HepG2 (cell line): ENCODE measurements at regions not wholly inside any gene's neighbourhood (a gene's known extent, or its start where the extent isn't known, plus 50 kb on each side); places are given as distances from the start of the nearest gene placed in this dataset.
A peak's percentile ranks its signal among the peaks of the same experiment; 100 is the strongest.

Source experiments
- ATAC-seq: fragments of 200-7000 bp; cut with Tn5 transposase; 3 replicates; pipeline ENCODE4 v1.9.1; 2020; ENCODE audit warnings: mild to moderate bottlenecking, moderate library complexity
- BruUV-seq: library from RNA; stranded (reverse); fragments of 400-500 nt; replicated peaks from 2 replicates; lab custom pipeline; 2021; lab: Mats Ljungman, UMichigan
- CTCF ChIA-PET: fragments of 300-600 bp; formaldehyde crosslinking; extraction: SDS; loops from one replicate; lab custom pipeline; 2021; ENCODE audit warnings: low total read pairs, inconsistent platforms, low intra/inter-chr PET ratio; lab: Yijun Ruan, JAX
- POLR2A ChIA-PET: fragments of 350-600 bp; sonication (Branson Sonifier 250); formaldehyde crosslinking; loops from one replicate; lab custom pipeline; 2020; ENCODE audit warnings: antibody characterized with exemption, inconsistent platforms; lab: Yijun Ruan, JAX
- DNase-seq: peaks from one replicate; pipeline ENCODE4 v3.0.0-alpha.2; 2015; ENCODE audit warnings: low spot score
- FAIRE-seq: peaks from 3 replicates; lab custom pipeline; 2011; peaks lifted over from hg19 to GRCh38; lab: Jason Lieb, UNC
- H2AFZ ChIP-seq: one replicate; pipeline ENCODE4 v1.6.1; 2011; ENCODE audit warnings: low read length, inconsistent platforms
- H3K27ac ChIP-seq: fragments of 300-600 bp; 3 replicates; pipeline ENCODE4 v1.8.0; 2011; ENCODE audit warnings: mixed run types, mild to moderate bottlenecking, mixed read lengths, low read length, inconsistent platforms; ENCODE audit not compliant: insufficient read depth; ENCODE audit errors: extremely low read length
- H3K27me3 ChIP-seq, 2 experiments: fragments of 200-600 bp in 1 of 2; 2 replicates in 1 of 2; 3 replicates in 1 of 2; pipeline versions ENCODE4 v1.6.0 to v1.8.0; 2011; ENCODE audit warnings: low read length in 2 of 2, mild to moderate bottlenecking in 2 of 2, moderate library complexity in 2 of 2, inconsistent platforms in 1 of 2; ENCODE audit not compliant: insufficient read depth in 2 of 2, control insufficient read depth in 1 of 2
- H3K36me3 ChIP-seq, 2 experiments: fragments of 200-600 bp in 1 of 2; replicated peaks in 1 of 2; 2 replicates in 1 of 2; 3 replicates in 1 of 2; pipeline versions ENCODE4 v1.5.1 to v1.8.0; 2011; ENCODE audit warnings: low read length in 2 of 2, inconsistent platforms in 1 of 2; ENCODE audit not compliant: insufficient read depth in 2 of 2, control insufficient read depth in 1 of 2
- H3K4me1 ChIP-seq: 2 replicates; pipeline ENCODE4 v1.5.1; 2012; ENCODE audit warnings: low read length, inconsistent platforms; ENCODE audit not compliant: insufficient read depth
- H3K4me2 ChIP-seq: 2 replicates; pipeline ENCODE4 v1.6.0; 2011; ENCODE audit warnings: low read depth, low read length, inconsistent platforms
- H3K4me3 ChIP-seq, 3 experiments: fragments of 200-600 bp in 1 of 3; sonication (generic), shearing (Covaris generic) in 1 of 3; replicated peaks in 1 of 3; 2 replicates each; pipeline ENCODE4 v1.5.1; 2011 to 2016; ENCODE audit warnings: low read length in 3 of 3, inconsistent platforms in 2 of 3, low read depth in 2 of 3, mild to moderate bottlenecking in 2 of 3, control low read depth in 1 of 3, mixed read lengths in 1 of 3; ENCODE audit not compliant: insufficient read depth in 1 of 3
- H3K79me2 ChIP-seq: one replicate; pipeline ENCODE4 v1.6.1; 2011; ENCODE audit warnings: low read length, inconsistent platforms; ENCODE audit not compliant: insufficient read depth
- H3K9ac ChIP-seq: 2 replicates; pipeline ENCODE4 v1.6.0; 2011; ENCODE audit warnings: mild to moderate bottlenecking, low read depth, low read length, inconsistent platforms; ENCODE audit not compliant: insufficient read depth
- H3K9me3 ChIP-seq: 2 replicates; pipeline ENCODE4 v1.5.1; 2012; ENCODE audit warnings: mild to moderate bottlenecking, low read length
- H4K20me1 ChIP-seq: 2 replicates; pipeline ENCODE4 v1.6.0; 2011; ENCODE audit warnings: inconsistent platforms, mild to moderate bottlenecking, low read length, moderate library complexity; ENCODE audit not compliant: insufficient read depth
- ATF7 ChIP-seq, 2 experiments: fragments of 450-650 bp in 1 of 2; sonication (generic) in 1 of 2; formaldehyde crosslinking in 1 of 2; IDR thresholded peaks; 2 replicates each; pipeline versions ENCODE4 v1.4.0 to v1.6.1; 2016 to 2020; ENCODE audit warnings: antibody characterized with exemption in 1 of 2, mild to moderate bottlenecking in 1 of 2, missing genetic modification reagents in 1 of 2
- ELF1 ChIP-seq: sonication (generic); formaldehyde crosslinking; IDR thresholded peaks from 2 replicates; pipeline ENCODE4 v1.4.0; 2020; ENCODE audit warnings: missing genetic modification reagents
- FLYWCH1 ChIP-seq: sonication (generic); formaldehyde crosslinking; IDR thresholded peaks from 2 replicates; pipeline ENCODE4 v1.8.1; 2023; ENCODE audit warnings: mild to moderate bottlenecking, missing genetic modification reagents
- IKZF4 ChIP-seq: sonication (generic); formaldehyde crosslinking; IDR thresholded peaks from 2 replicates; pipeline ENCODE4 v1.5.1; 2020; ENCODE audit warnings: borderline replicate concordance, mild to moderate bottlenecking, low read depth, missing genetic modification reagents; ENCODE audit errors: not compliant biosample characterization
- KAT8 ChIP-seq: IDR thresholded peaks from 2 replicates; pipeline ENCODE4 v1.6.1; 2016; ENCODE audit warnings: missing genetic modification reagents, missing compliant biosample characterization
- MEIS2 ChIP-seq: sonication (generic); formaldehyde crosslinking; IDR thresholded peaks from 2 replicates; pipeline ENCODE4 v1.9.0; 2021; ENCODE audit warnings: mild to moderate bottlenecking, missing genetic modification reagents
- PHB2 ChIP-seq: fragments of 450-650 bp; IDR thresholded peaks from 2 replicates; pipeline ENCODE4 v1.6.1; 2018; ENCODE audit not compliant: partially characterized antibody
- SAFB2 ChIP-seq: sonication (generic); formaldehyde crosslinking; IDR thresholded peaks from 2 replicates; pipeline ENCODE4 v1.5.1; 2020; ENCODE audit warnings: missing genetic modification reagents, low read depth, mild to moderate bottlenecking, borderline replicate concordance
- SUZ12 ChIP-seq: fragments of 150-350 bp; IDR thresholded peaks from 2 replicates; pipeline ENCODE4 v1.6.1; 2014; ENCODE audit warnings: low read depth, low read length
- ZFP37 ChIP-seq: sonication (generic); formaldehyde crosslinking; IDR thresholded peaks from 2 replicates; pipeline ENCODE4 v1.4.0; 2020; ENCODE audit warnings: missing genetic modification reagents, borderline replicate concordance
- ZFY ChIP-seq: sonication (generic); formaldehyde crosslinking; IDR thresholded peaks from 2 replicates; pipeline ENCODE4 v1.4.0; 2020; ENCODE audit warnings: missing genetic modification reagents
- ZFYVE20 ChIP-seq: sonication (generic); formaldehyde crosslinking; IDR thresholded peaks from 2 replicates; pipeline ENCODE4 v1.8.0; 2023; ENCODE audit warnings: low read depth, mild to moderate bottlenecking, moderate library complexity, missing genetic modification reagents, borderline replicate concordance
- WGBS: methylation state at CpG from one replicate; pipeline ENCODE4 v1.1.6; 2017; ENCODE audit warnings: low lambda C conversion rate; 5-methylcytosine and 5-hydroxymethylcytosine counted together
- in situ Hi-C: cut with HindIII; loops from 2 replicates; pipeline ENCODE4 v1.10.0; 2017; ENCODE audit warnings: low pct_unique_long_range_greater_than_20kb; ENCODE audit not compliant: extremely low pct_ligation_motif_present
- intact Hi-C: fragments of 100-400 bp; cut with micrococcal nuclease; formaldehyde crosslinking; loops from one replicate; pipeline ENCODE4 v1.10.0; 2022; ENCODE audit not compliant: unreplicated experiment
- TF ChIP-seq, protein P1 (sequence below): sonication (generic); formaldehyde crosslinking; IDR thresholded peaks from 2 replicates; pipeline ENCODE4 v1.9.0; 2021; ENCODE audit warnings: missing genetic modification reagents, mild to moderate bottlenecking, borderline replicate concordance

DNA sequence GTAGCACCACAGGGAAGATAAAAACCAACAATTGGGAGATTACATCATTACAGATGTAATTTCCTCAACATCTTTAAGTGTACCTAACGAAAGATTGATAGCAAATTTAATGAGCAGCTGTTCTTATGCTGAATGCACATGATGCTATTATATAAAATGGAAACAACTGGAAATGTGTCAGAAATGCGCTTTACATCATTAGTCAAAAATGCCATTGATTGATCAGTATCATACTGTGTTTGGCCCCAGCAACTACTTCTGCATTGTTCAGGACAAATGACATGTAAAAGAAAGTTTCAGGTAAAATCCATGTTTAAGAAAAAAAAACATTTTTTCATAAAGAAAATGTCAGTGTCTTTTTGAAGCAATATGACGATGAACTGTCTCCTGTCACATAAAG lies 625.5 kb upstream of the MIR17HG start:
- Histone ChIP-seq H3K79me2 (no peaks in the 10 kb centered on the region), H4K20me1 (no peaks in the 10 kb centered on the region)
- no peak for FAIRE-seq
- WGBS = 10% methylated on average over 3 of the region's 3 CpGs
- TF ChIP-seq ZFYVE20 (CRISPR knock-in tag) (no peak), ATF7 (IDR thresholded peaks at IDR 0.05) (0 out of 2 replicates have a peak, but pooled peaks have one; percentile 27), ATF7 (CRISPR knock-in tag; IDR thresholded peaks at IDR 0.05) (no peak), ZFP37 (CRISPR knock-in tag) (no peak), MEIS2 (CRISPR knock-in tag) (no peak), PHB2 (no peak)
- TF ChIP-seq, all 625 proteins: peak for 1
- no peaks in the 10 kb centered on the region for H3K4me1 ChIP-seq
- no peak for ATAC-seq
- no peak overlapping the region for H3K9ac ChIP-seq
- no peak overlapping the region for H3K4me3 ChIP-seq
- peaks cover 8% of the 10 kb centered on the region; the same call in 1 of the 2 replicates for H3K9me3 ChIP-seq
- BruUV-seq = no TSS peak
- in situ Hi-C loops (no loop called here), intact Hi-C loops (no loop called here)
- no peaks in the 10 kb centered on the region for H3K36me3 ChIP-seq
- H2AFZ ChIP-seq = no peak overlapping the region
- ChIA-PET CTCF (no interaction called here), POLR2A (no interaction called here)
- H3K4me2 ChIP-seq = no peak overlapping the region
- H3K27ac ChIP-seq = no peak overlapping the region
- no peaks in the 10 kb centered on the region for H3K27me3 ChIP-seq
- no peak for DNase-seq

DNA sequence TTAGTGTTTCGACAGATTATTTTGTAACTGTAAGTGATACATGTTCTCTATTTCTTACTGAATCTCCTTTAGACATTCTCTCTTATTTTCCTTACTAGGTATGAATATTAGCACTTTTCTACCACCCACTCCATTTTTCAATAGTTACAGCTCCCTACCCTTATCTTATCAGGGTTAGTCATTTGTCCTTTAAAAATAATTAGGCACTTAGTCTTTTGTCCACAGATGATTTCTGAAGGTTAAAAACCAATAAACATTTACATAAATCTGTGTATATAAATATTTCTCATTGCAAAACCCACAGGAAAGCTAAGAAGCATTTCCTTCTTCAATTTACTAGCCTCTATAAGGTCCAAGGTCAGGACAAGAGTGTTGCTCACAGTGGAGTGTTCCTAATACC lies 624.1 kb upstream of the MIR17HG start:
- BruUV-seq = no TSS peak

More for the DNA sequence above, 624.1 kb upstream of the MIR17HG start:
- no peaks in the 10 kb centered on the region for H4K20me1 ChIP-seq
- ChIA-PET CTCF (no interaction called here), POLR2A (no interaction called here)
- H3K9ac ChIP-seq = no peak overlapping the region
- H3K9me3 ChIP-seq = peaks cover 19% of the 10 kb centered on the region
- H3K4me1 ChIP-seq = no peaks in the 10 kb centered on the region
- no peak overlapping the region for H3K27ac ChIP-seq
- intact Hi-C loops = no loop called here
- H3K4me2 ChIP-seq = no peak overlapping the region
- H3K79me2 ChIP-seq = no peaks in the 10 kb centered on the region
- H3K36me3 ChIP-seq = no peaks in the 10 kb centered on the region
- DNase-seq (no peak), ATAC-seq (no peak), FAIRE-seq (no peak)
- no peaks in the 10 kb centered on the region for H3K27me3 ChIP-seq
- no peak for TF ChIP-seq IKZF4 (CRISPR knock-in tag)
- no peak for TF ChIP-seq ZFY (CRISPR knock-in tag)
- TF ChIP-seq, protein P1, sequence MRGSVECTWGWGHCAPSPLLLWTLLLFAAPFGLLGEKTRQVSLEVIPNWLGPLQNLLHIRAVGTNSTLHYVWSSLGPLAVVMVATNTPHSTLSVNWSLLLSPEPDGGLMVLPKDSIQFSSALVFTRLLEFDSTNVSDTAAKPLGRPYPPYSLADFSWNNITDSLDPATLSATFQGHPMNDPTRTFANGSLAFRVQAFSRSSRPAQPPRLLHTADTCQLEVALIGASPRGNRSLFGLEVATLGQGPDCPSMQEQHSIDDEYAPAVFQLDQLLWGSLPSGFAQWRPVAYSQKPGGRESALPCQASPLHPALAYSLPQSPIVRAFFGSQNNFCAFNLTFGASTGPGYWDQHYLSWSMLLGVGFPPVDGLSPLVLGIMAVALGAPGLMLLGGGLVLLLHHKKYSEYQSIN (CRISPR knock-in tag) = no peak
- no peak for TF ChIP-seq SUZ12
- TF ChIP-seq KAT8 (CRISPR knock-in tag) = no peak
- TF ChIP-seq SAFB2 (CRISPR knock-in tag) = no peak
- no peak for TF ChIP-seq FLYWCH1 (CRISPR knock-in tag)
- no peak for TF ChIP-seq ELF1 (CRISPR knock-in tag)
- no peak overlapping the region for H2AFZ ChIP-seq
- in situ Hi-C loops = no loop called here
- H3K4me3 ChIP-seq = no peak overlapping the region
- WGBS = 0% methylated on average over 1 of the region's 1 CpG
